Esophagus muscularis mucosa (tissue), 4 donors: ENCODE measurements at regions not wholly inside any gene's neighbourhood (a gene's known extent, or its start where the extent isn't known, plus 50 kb on each side); places are given as distances from the start of the nearest gene placed in this dataset.

Experiments
- DNase-seq: peaks from one replicate; pipeline ENCODE4 v3.0.0-alpha.2; 2017; ENCODE audit errors: extremely low spot score
- H3K27ac ChIP-seq, 4 donors: fragments of 200-600 bp; sonication (generic); replicated peaks in 1 of 4; 1 replicate in 3 of 4; 2 replicates in 1 of 4; pipeline ENCODE4 v1.5.1; 2016 to 2019; ENCODE audit warnings: mild to moderate bottlenecking in 1 of 4
- H3K27me3 ChIP-seq, 4 donors: fragments of 200-600 bp; sonication (generic); one replicate each; pipeline versions ENCODE4 v1.5.1 to v1.6.0; 2016 to 2019
- H3K36me3 ChIP-seq, 4 donors: fragments of 200-600 bp; sonication (generic); one replicate each; pipeline ENCODE4 v1.5.1; 2016 to 2019
- H3K4me1 ChIP-seq, 4 donors: fragments of 200-600 bp; sonication (generic); one replicate each; pipeline ENCODE4 v1.5.1; 2016 to 2019
- H3K4me3 ChIP-seq, 4 donors: fragments of 200-600 bp; sonication (generic); 1 replicate in 2 of 4; 2 replicates in 2 of 4; pipeline ENCODE4 v1.5.1; 2016 to 2019; ENCODE audit warnings: mild to moderate bottlenecking in 4 of 4, moderate library complexity in 1 of 4
- H3K9me3 ChIP-seq, 4 donors: fragments of 200-600 bp; sonication (generic); 1 replicate in 3 of 4; 2 replicates in 1 of 4; pipeline ENCODE4 v1.5.1; 2016 to 2019
- EP300 ChIP-seq: sonication (generic); formaldehyde crosslinking; IDR thresholded peaks from one replicate; pipeline ENCODE4 v1.6.1; 2017; ENCODE audit warnings: antibody characterized with exemption
- POLR2A ChIP-seq: fragments of 450-650 bp; IDR thresholded peaks from one replicate; pipeline ENCODE4 v1.6.1; 2017; ENCODE audit warnings: antibody characterized with exemption, moderate library complexity, mild to moderate bottlenecking, low read depth
- POLR2AphosphoS5 ChIP-seq, 2 donors: sonication (generic); formaldehyde crosslinking; IDR thresholded peaks; one replicate each; pipeline ENCODE4 v1.6.1; 2017; ENCODE audit warnings: antibody characterized with exemption in 2 of 2
- WGBS: methylation state at CpG from one replicate; pipeline ENCODE4 v1.1.5; 2018; 5-methylcytosine and 5-hydroxymethylcytosine counted together
- intact Hi-C: fragments of 100-400 bp; cut with DNase I; formaldehyde crosslinking; loops from one replicate; pipeline ENCODE4 v1.15.1; 2023
- TF ChIP-seq, protein P1 (sequence below), 3 experiments: fragments of 200-600 bp in 2 of 3; fragments of 450-650 bp in 1 of 3; sonication (generic) in 2 of 3; IDR thresholded peaks; one replicate each; pipeline ENCODE4 v1.5.1; 2017 to 2019; ENCODE audit warnings: antibody characterized with exemption in 3 of 3, mild to moderate bottlenecking in 2 of 3, moderate library complexity in 1 of 3

DNA sequence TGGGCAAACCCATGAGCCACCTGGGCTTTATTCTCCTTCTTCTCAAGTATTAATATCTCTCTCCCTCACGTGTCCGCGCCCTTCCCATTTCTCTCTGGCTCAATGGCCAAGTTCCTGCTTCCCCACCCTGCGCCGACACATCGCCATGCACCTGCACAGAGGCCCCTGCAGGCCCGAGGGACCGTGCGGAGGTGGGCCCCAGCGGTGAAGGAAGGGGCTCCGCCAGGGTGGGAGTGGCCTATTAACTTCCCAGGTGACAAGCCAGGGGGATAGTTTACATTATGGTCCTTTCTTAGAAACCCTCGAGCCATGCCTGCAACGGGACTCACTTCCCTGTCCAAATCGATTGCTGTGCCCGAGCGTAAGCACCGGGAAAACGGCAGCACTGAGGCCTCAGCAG is 110.0 kb upstream of the ADARB2 start:
- WGBS = 89% methylated on average over 10 of the region's 18 CpGs
- Histone ChIP-seq H3K27ac (no peak overlapping the region), H3K9me3 (peaks cover 0 to 14% (median 3%) of the 10 kb centered on the region in 4 donors), H3K36me3 (no peaks in the 10 kb centered on the region), H3K4me1 (no peaks in the 10 kb centered on the region), H3K4me3 (no peak overlapping the region), H3K27me3 (no peaks in the 10 kb centered on the region)
- no peak for TF ChIP-seq EP300
- TF ChIP-seq, protein P1, sequence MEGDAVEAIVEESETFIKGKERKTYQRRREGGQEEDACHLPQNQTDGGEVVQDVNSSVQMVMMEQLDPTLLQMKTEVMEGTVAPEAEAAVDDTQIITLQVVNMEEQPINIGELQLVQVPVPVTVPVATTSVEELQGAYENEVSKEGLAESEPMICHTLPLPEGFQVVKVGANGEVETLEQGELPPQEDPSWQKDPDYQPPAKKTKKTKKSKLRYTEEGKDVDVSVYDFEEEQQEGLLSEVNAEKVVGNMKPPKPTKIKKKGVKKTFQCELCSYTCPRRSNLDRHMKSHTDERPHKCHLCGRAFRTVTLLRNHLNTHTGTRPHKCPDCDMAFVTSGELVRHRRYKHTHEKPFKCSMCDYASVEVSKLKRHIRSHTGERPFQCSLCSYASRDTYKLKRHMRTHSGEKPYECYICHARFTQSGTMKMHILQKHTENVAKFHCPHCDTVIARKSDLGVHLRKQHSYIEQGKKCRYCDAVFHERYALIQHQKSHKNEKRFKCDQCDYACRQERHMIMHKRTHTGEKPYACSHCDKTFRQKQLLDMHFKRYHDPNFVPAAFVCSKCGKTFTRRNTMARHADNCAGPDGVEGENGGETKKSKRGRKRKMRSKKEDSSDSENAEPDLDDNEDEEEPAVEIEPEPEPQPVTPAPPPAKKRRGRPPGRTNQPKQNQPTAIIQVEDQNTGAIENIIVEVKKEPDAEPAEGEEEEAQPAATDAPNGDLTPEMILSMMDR (IDR thresholded peaks at IDR 0.05) = no peak
- TF ChIP-seq POLR2AphosphoS5 (IDR thresholded peaks at IDR 0.05) = no peak
- no peak for TF ChIP-seq POLR2A
- intact Hi-C loops = no loop called here
- peak; percentile 75 for DNase-seq

DNA sequence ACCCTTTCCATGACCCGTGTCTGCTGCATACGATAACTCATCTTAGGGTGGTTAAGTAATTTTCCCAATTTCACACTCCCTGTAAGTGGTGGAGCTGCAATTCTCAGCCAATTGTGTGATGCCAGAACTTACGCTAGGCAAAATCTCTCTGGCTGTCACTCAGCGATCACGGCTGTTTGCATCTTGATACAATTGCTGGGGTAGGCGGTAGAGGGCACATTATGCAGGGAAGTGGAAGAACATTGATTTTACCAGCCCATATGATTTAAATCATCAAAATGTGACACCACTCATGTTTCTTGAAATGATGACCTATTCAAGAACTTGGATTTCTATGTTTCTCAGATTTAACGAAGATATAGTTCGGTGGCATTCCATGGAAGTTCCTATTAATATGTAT is 108.7 kb upstream of the ADARB2 start:
- WGBS = 87% methylated on average over 8 of the region's 8 CpGs
- no peak for TF ChIP-seq POLR2A
- TF ChIP-seq EP300 = no peak
- TF ChIP-seq POLR2AphosphoS5 (IDR thresholded peaks at IDR 0.05) = no peak
- intact Hi-C loops = no loop called here
- Histone ChIP-seq H3K27ac (no peak overlapping the region), H3K27me3 (no peaks in the 10 kb centered on the region), H3K36me3 (no peaks in the 10 kb centered on the region), H3K4me1 (no peaks in the 10 kb centered on the region), H3K9me3 (peaks cover 0 to 14% (median 3%) of the 10 kb centered on the region in 4 donors), H3K4me3 (no peak overlapping the region)
- DNase-seq = no peak

DNA sequence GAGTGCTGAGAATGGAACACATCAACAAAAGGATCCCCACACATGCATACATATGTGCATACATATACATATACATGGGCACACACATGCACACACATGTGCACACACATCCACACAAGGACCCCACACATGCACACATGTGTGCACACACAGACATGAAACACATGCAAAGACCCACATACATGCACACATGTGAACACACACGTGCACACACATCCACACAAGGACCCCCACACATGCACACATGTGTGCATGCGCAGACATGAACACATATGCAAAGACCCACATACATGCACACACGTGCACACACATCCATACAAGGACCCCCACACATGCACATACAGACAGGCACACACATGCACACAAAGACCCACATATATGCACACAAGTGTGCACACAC is 104.4 kb upstream of the ADARB2 start:
- H3K4me1 ChIP-seq = no peaks in the 10 kb centered on the region
- no peaks in the 10 kb centered on the region for H3K36me3 ChIP-seq
- peak; percentile 50 for DNase-seq
- TF ChIP-seq, protein P1 (IDR thresholded peaks at IDR 0.05) = no peak
- TF ChIP-seq POLR2AphosphoS5 (IDR thresholded peaks at IDR 0.05) = no peak
- no peak for TF ChIP-seq POLR2A
- no peak for TF ChIP-seq EP300
- H3K27me3 ChIP-seq = no peaks in the 10 kb centered on the region
- H3K4me3 ChIP-seq = no peak overlapping the region
- 67% methylated on average over 2 of the region's 3 CpGs for whole genome bisulfite sequencing
- no peaks in the 10 kb centered on the region for H3K9me3 ChIP-seq
- intact Hi-C loops = no loop called here
- no peak overlapping the region for H3K27ac ChIP-seq

DNA sequence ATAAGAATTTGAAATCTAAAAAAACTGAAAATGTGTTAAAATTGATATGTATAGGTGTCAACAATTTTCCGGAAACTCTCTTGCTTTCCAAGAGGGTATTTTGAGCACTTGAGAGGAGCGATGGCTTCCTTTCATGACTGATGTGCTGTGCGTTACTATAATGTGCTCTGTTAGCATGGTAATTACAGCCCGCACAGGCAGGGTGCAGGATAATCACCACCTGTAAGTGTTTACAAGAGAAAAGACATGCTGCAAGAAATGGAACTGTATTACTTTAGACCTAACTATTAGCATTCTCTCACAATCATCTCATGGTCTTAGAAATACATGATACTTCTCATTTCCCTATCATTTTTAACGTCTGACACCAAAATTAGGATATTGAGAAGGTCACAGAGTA is 92.4 kb upstream of the ADARB2 start:
- DNase-seq = no peak
- H3K4me3 ChIP-seq = no peak overlapping the region
- intact Hi-C loops = no loop called here
- H3K27me3 ChIP-seq = peaks cover 0 to 4% (median 0%) of the 10 kb centered on the region in 4 donors
- H3K9me3 ChIP-seq = peaks cover 0 to 9% (median 4%) of the 10 kb centered on the region in 4 donors
- H3K36me3 ChIP-seq = no peaks in the 10 kb centered on the region
- no peaks in the 10 kb centered on the region for H3K4me1 ChIP-seq
- no peak overlapping the region for H3K27ac ChIP-seq
- 57% methylated on average over 5 of the region's 5 CpGs for WGBS
- TF ChIP-seq POLR2A (no peak), EP300 (no peak), POLR2AphosphoS5 (IDR thresholded peaks at IDR 0.05) (no peak)
- TF ChIP-seq, protein P1 (IDR thresholded peaks at IDR 0.05) = no peak

DNA sequence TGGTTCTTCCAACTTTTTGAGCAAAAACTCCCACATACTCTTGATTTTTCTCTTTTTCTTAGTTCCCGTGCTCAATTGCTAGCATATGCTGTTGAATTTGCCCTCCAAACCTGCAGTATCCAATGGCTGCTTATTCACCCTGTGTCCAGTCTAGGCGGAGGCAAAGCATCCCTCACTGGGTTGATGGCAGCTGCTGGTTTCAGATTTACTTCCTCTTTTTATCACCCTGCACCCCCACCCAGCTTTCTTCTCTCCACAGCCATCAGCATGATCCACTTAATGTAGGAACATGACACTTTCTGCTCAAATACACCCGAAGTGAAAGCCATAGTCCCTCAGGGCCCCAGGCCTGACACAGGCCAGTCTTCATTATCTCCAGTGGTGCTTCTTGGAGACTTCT is 87.6 kb upstream of the ADARB2 start:
- Histone ChIP-seq H3K27me3 (peaks cover 0 to 11% (median 0%) of the 10 kb centered on the region in 4 donors), H3K4me1 (no peaks in the 10 kb centered on the region), H3K4me3 (no peak overlapping the region), H3K27ac (no peak overlapping the region), H3K9me3 (peaks cover 0 to 9% (median 4%) of the 10 kb centered on the region in 4 donors), H3K36me3 (no peaks in the 10 kb centered on the region)
- no peak for TF ChIP-seq POLR2A
- no peak for TF ChIP-seq POLR2AphosphoS5 (IDR thresholded peaks at IDR 0.05)
- TF ChIP-seq, protein P1 (IDR thresholded peaks at IDR 0.05) = no peak
- no peak for TF ChIP-seq EP300
- no peak for DNase-seq
- intact Hi-C loops = no loop called here
- WGBS = 63% methylated on average over 3 of the region's 3 CpGs
